Neural progenitor cell (in vitro differentiated cells): ENCODE measurements at regions not wholly inside any gene's neighbourhood (a gene's known extent, or its start where the extent isn't known, plus 50 kb on each side); places are given as distances from the start of the nearest gene placed in this dataset.
"Not testable (repeated sequence)": the region's sequence is repeated elsewhere in the genome, so short reads cannot be mapped to it uniquely, and the experiment has no call there.

Source experiments
- DNase-seq: peaks from one replicate; pipeline ENCODE4 v3.0.0-alpha.2; 2016; ENCODE audit warnings: low spot score
- H2AFZ ChIP-seq: fragments of 200-600 bp; sonication (generic); replicated peaks from 2 replicates; pipeline ENCODE4 v1.6.1; 2016; ENCODE audit warnings: antibody characterized with exemption
- H3F3A ChIP-seq: fragments of 200-600 bp; sonication (generic); 2 replicates; pipeline ENCODE4 v1.6.1; 2016; ENCODE audit warnings: antibody characterized with exemption, low read depth
- H3K27ac ChIP-seq: fragments of 200-600 bp; sonication (generic); 2 replicates; pipeline ENCODE4 v1.5.1; 2016; ENCODE audit warnings: mild to moderate bottlenecking
- H3K27me3 ChIP-seq: fragments of 200-600 bp; sonication (generic); 2 replicates; pipeline ENCODE4 v1.6.1; 2016; ENCODE audit warnings: mild to moderate bottlenecking, moderate library complexity
- H3K36me3 ChIP-seq: fragments of 200-600 bp; sonication (generic); 2 replicates; pipeline ENCODE4 v1.5.1; 2016
- H3K4me1 ChIP-seq: fragments of 200-600 bp; sonication (generic); 2 replicates; pipeline ENCODE4 v1.6.1; 2016; ENCODE audit warnings: mixed run types
- H3K4me2 ChIP-seq: fragments of 200-600 bp; sonication (generic); 2 replicates; pipeline ENCODE4 v1.6.1; 2016
- H3K4me3 ChIP-seq: fragments of 200-600 bp; sonication (generic); 2 replicates; pipeline ENCODE4 v1.5.1; 2016
- H3K79me2 ChIP-seq: fragments of 200-600 bp; sonication (generic); 2 replicates; pipeline ENCODE4 v1.6.1; 2016; ENCODE audit warnings: low read depth
- H3K9ac ChIP-seq: fragments of 200-600 bp; sonication (generic); 2 replicates; pipeline ENCODE4 v1.6.1; 2016
- H3K9me3 ChIP-seq: fragments of 200-600 bp; sonication (generic); 2 replicates; pipeline ENCODE4 v1.5.1; 2016; ENCODE audit warnings: low read depth
- H4K20me1 ChIP-seq: fragments of 200-600 bp; sonication (generic); 2 replicates; pipeline ENCODE4 v1.6.1; 2016; ENCODE audit warnings: low read depth
- H3K27ac Mint-ChIP-seq: 3 replicates; pipeline ENCODE4 v1.8.0; 2021; ENCODE audit warnings: mixed read lengths
- H3K27me3 Mint-ChIP-seq: 2 replicates; pipeline ENCODE4 v1.8.0; 2022; ENCODE audit warnings: low read depth, mild to moderate bottlenecking, inconsistent platforms, moderate library complexity, mixed read lengths; ENCODE audit not compliant: insufficient read depth
- H3K36me3 Mint-ChIP-seq: 3 replicates; pipeline ENCODE4 v1.8.0; 2021; ENCODE audit warnings: mixed read lengths
- H3K4me1 Mint-ChIP-seq: 3 replicates; pipeline ENCODE4 v1.8.0; 2021; ENCODE audit warnings: mixed read lengths
- H3K4me3 Mint-ChIP-seq: 3 replicates; pipeline ENCODE4 v1.8.0; 2021; ENCODE audit warnings: mild to moderate bottlenecking, moderate library complexity, mixed read lengths
- H3K9me3 Mint-ChIP-seq: 3 replicates; pipeline ENCODE4 v1.8.0; 2020; ENCODE audit warnings: mixed read lengths
- CTCF ChIP-seq: fragments of 200-600 bp; sonication (generic); IDR thresholded peaks from 2 replicates; pipeline ENCODE4 v1.5.1; 2017; ENCODE audit warnings: antibody characterized with exemption, mild to moderate bottlenecking
- EZH2 ChIP-seq: fragments of 200-600 bp; sonication (generic); IDR thresholded peaks from 2 replicates; pipeline ENCODE4 v1.6.1; 2017; ENCODE audit warnings: antibody characterized with exemption, mild to moderate bottlenecking, moderate library complexity
- EZH2phosphoT487 ChIP-seq: fragments of 200-600 bp; sonication (generic); IDR thresholded peaks from 2 replicates; pipeline ENCODE4 v1.6.1; 2017; ENCODE audit warnings: antibody characterized with exemption

GRCh38 chr18:10149768-10150556, 236.1 kb downstream of the VAPA start:
- H3K9me3 Mint-ChIP-seq, result peaks cover 10% of the 10 kb centered on the region
- Histone ChIP-seq H3K9ac (no peak overlapping the region), H3K4me1 (peaks cover 4% of the 10 kb centered on the region), H4K20me1 (no peaks in the 10 kb centered on the region), H3F3A (peaks cover 4% of the 10 kb centered on the region), H3K4me2 (no peak overlapping the region), H3K36me3 (no peaks in the 10 kb centered on the region), H3K79me2 (no peaks in the 10 kb centered on the region), H3K4me3 (no peak overlapping the region), H2AFZ (no peak overlapping the region), H3K9me3 (no peaks in the 10 kb centered on the region), H3K27me3 (peaks cover 14% of the 10 kb centered on the region), H3K27ac (no peak overlapping the region)
- no peak overlapping the region for H3K4me3 Mint-ChIP-seq
- peaks cover 6% of the 10 kb centered on the region for H3K36me3 Mint-ChIP-seq
- peak overlapping the region; percentile 32 for H3K27ac Mint-ChIP-seq
- no peak for TF ChIP-seq CTCF
- no peak for TF ChIP-seq EZH2phosphoT487
- TF ChIP-seq EZH2, result no peak
- peaks cover 18% of the 10 kb centered on the region for H3K4me1 Mint-ChIP-seq
- no peak for DNase-seq
- H3K27me3 Mint-ChIP-seq, result peaks cover 3% of the 10 kb centered on the region

GRCh38 chr18:10150576-10150975, 236.8 kb downstream of the VAPA start:
- H3F3A ChIP-seq, DNase-seq, H3K36me3 ChIP-seq, H3K79me2 ChIP-seq, H2AFZ ChIP-seq, H3K9ac ChIP-seq, H3K4me3 ChIP-seq, H3K27me3 Mint-ChIP-seq, H3K4me3 Mint-ChIP-seq, H3K36me3 Mint-ChIP-seq, H3K27ac Mint-ChIP-seq, H3K9me3 ChIP-seq, H3K4me2 ChIP-seq, H4K20me1 ChIP-seq, H3K27ac ChIP-seq, H3K4me1 ChIP-seq: not testable (repeated sequence)
- peaks cover 14% of the 10 kb centered on the region for H3K27me3 ChIP-seq
- H3K4me1 Mint-ChIP-seq, result peaks cover 12% of the 10 kb centered on the region
- peaks cover 13% of the 10 kb centered on the region for H3K9me3 Mint-ChIP-seq

- TF ChIP-seq EZH2 (no peak), CTCF (no peak), EZH2phosphoT487 (no peak)
- no peak overlapping the region for H3K27ac Mint-ChIP-seq
- Histone ChIP-seq H3K27me3 (no peaks in the 10 kb centered on the region), H3K4me2 (no peak overlapping the region), H3K9me3 (no peaks in the 10 kb centered on the region), H3K79me2 (no peaks in the 10 kb centered on the region), H3K4me1 (no peaks in the 10 kb centered on the region), H3K9ac (no peak overlapping the region), H3K27ac (no peak overlapping the region), H4K20me1 (no peaks in the 10 kb centered on the region), H3K36me3 (no peaks in the 10 kb centered on the region), H3F3A (peaks cover 4% of the 10 kb centered on the region), H2AFZ (no peak overlapping the region), H3K4me3 (no peak overlapping the region)
- H3K4me1 Mint-ChIP-seq, result peaks cover 2% of the 10 kb centered on the region
- H3K4me3 Mint-ChIP-seq, result no peak overlapping the region
- H3K36me3 Mint-ChIP-seq, result peaks cover 6% of the 10 kb centered on the region
- DNase-seq, result no peak
- peaks cover 27% of the 10 kb centered on the region for H3K9me3 Mint-ChIP-seq
- H3K27me3 Mint-ChIP-seq, result peaks cover 3% of the 10 kb centered on the region
These were observed 238.7 kb downstream of the VAPA start for GRCh38 chr18:10152475-10152874.

- no peaks in the 10 kb centered on the region for H3K4me1 ChIP-seq
- H3K79me2 ChIP-seq, result no peaks in the 10 kb centered on the region
- Mint-ChIP-seq H3K9me3 (peaks cover 29% of the 10 kb centered on the region), H3K4me3 (no peak overlapping the region), H3K4me1 (peaks cover 2% of the 10 kb centered on the region), H3K27ac (no peak overlapping the region), H3K36me3 (peaks cover 6% of the 10 kb centered on the region), H3K27me3 (peaks cover 3% of the 10 kb centered on the region)
- peaks cover 4% of the 10 kb centered on the region for H3F3A ChIP-seq
- H2AFZ ChIP-seq, result no peak overlapping the region
- H3K36me3 ChIP-seq, result no peaks in the 10 kb centered on the region
- H3K9me3 ChIP-seq, result no peaks in the 10 kb centered on the region
- no peaks in the 10 kb centered on the region for H3K27me3 ChIP-seq
- no peak overlapping the region for H3K4me3 ChIP-seq
- TF ChIP-seq CTCF, result no peak
- TF ChIP-seq EZH2phosphoT487, result no peak
- H4K20me1 ChIP-seq, result no peaks in the 10 kb centered on the region
- no peak overlapping the region for H3K9ac ChIP-seq
- no peak for DNase-seq
- no peak overlapping the region for H3K4me2 ChIP-seq
- no peak overlapping the region for H3K27ac ChIP-seq
These were observed 240.3 kb downstream of the VAPA start for GRCh38 chr18:10153924-10154752.
